ENCODE measurements at regions not wholly inside any gene's neighbourhood (a gene's known extent, or its start where the extent isn't known, plus 50 kb on each side); places are given as distances from the start of the nearest gene placed in this dataset.

DNA sequence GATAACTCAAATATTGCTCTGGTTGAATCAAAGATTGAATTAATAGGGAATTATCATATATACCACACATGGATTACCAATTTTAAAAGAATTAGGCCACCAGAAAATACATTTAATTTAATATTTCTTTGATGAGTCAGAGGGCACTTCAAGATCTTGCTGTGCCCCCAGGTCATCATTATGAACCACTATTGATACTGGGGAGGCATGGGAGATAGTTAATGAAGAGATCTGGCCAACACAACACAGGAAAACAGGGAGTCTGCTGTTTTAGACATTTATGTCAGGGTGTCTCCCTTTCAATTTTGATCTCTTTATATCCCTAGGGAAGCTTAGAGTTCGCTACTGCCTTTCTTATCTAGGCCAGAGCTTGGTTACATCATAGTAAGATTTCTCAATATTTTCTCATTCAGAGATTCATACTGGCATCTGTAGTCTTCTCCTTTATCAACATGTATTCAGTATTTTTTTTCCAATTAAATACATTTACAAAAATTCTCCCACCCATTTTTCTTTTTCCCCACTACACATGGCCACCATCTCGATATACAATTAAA lies 158.3 kb upstream of the ZFHX3 start:
- TF ChIP-seq CTCF (IDR thresholded peaks at IDR 0.05; ENCODE audit: control extremely low read depth, extremely low read depth, low read depth, missing control alignments), result no peak
- POLR2A ChIA-PET, result no interaction called here

DNA sequence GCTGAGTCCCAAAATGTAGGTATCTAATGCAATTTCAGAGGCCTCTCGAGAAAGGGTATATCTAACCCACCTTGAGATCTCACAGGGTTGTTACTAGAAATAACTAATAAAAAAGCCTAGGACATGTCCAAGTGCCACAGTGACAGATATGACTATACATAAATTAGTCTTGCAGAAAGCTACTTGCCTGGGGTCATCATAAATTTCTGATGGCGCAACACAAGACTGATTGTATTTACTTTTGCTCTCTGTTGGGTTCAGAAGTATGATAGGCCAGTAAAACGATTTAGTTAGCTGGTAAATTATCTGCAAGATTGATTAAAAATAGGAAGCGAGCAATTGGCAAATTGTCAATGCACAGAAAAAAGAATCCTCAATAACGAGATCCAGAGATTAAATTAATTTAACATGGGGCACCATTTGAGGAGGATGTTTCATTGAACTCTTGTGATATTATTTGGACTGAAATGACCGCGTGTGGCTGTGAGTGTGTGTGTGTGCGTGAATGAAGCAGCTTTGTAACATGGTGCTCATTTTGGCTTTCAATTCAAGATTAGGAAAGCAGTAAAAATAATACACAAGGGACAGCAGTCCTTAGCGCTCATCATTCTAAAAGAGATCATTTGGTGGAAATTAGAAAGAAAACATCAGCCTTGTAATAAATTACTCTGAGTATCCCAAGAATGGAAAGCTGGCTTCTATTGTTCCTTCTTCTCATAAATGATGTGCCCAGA lies 157.4 kb upstream of the ZFHX3 start:
- TF ChIP-seq CTCF (IDR thresholded peaks at IDR 0.05; ENCODE audit: control extremely low read depth, extremely low read depth, low read depth, missing control alignments), result no peak
- POLR2A ChIA-PET, result no interaction called here

More for the DNA sequence above, 158.3 kb upstream of the ZFHX3 start:
- CTCF ChIA-PET, result interaction anchor here (0.9 kb wide), 1 partner anchor 19 kb away, joined by 3 read pairs; no protein-coding TSS in a partner anchor
- DNase-seq (ENCODE audit: extremely low spot score), result no peak

DNA sequence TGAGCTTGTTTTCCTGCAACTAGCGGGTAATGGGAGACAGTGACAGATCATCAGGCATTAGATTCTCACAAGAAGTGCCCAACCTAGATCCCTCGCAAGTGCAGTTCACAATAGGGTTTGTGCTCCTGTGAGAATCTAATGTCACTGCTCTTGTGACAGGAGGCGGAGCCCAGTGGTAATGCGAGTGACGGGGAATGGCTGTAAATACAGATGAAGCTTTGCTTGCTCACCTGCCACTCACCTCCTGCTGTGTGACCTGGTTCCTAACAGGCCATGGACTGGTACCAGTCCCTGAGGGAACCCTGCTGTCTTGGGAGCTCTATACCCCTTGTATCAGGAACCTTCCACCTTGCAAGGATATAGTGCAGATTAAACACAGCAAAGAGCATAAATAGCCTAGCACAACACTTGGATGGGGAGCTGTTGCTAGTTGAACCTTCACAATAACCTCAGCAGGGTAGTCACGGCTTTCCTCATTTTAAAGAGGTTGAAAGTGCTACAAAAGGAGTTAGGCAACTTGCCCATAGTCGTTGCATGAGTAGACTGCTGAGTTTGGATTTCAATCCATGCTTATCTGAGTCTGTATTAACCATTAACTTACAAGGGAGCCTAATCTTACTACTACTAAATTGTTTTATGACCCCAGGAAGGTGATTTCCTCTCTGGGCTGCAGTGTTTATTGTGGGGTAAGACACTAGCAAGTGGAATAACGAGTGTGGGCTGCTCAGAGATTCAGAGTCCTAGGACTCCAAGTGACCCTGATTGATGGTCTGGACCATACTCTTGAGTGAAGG lies 156.6 kb upstream of the ZFHX3 start:
- CTCF ChIA-PET, result interaction anchor here (1.2 to 1.6 kb wide), 2 partner anchors 11 to 26 kb away, joined by 3 to 4 read pairs; no protein-coding TSS in a partner anchor
- no peak for DNase-seq (ENCODE audit: extremely low spot score)
- POLR2A ChIA-PET, result no interaction called here
- TF ChIP-seq CTCF (IDR thresholded peaks at IDR 0.05; ENCODE audit: control extremely low read depth, extremely low read depth, low read depth, missing control alignments), result no peak

More for the DNA sequence above, 157.4 kb upstream of the ZFHX3 start:
- DNase-seq (ENCODE audit: extremely low spot score), result no peak
- CTCF ChIA-PET, result interaction anchor here (1.6 kb wide), 1 partner anchor 10 kb away, joined by 4 read pairs; no protein-coding TSS in a partner anchor

- ChIA-PET POLR2A (no interaction called here), CTCF (interaction anchor here (0.8 to 0.9 kb wide), 2 partner anchors 370 to 699 kb away, joined by 3 read pairs; no protein-coding TSS in a partner anchor)
- no peak for TF ChIP-seq CTCF (IDR thresholded peaks at IDR 0.05; ENCODE audit: control extremely low read depth, extremely low read depth, low read depth, missing control alignments)
- no peak for DNase-seq (ENCODE audit: extremely low spot score)
These were observed 154.3 kb upstream of the ZFHX3 start for GRCh38 chr16:73202161-73202729.

- POLR2A ChIA-PET, result no interaction called here
- DNase-seq (ENCODE audit: extremely low spot score), result no peak
- no peak for TF ChIP-seq CTCF (IDR thresholded peaks at IDR 0.05; ENCODE audit: control extremely low read depth, extremely low read depth, low read depth, missing control alignments)
- CTCF ChIA-PET, result no interaction called here
These were observed 151.3 kb upstream of the ZFHX3 start for GRCh38 chr16:73199214-73199613.

DNA sequence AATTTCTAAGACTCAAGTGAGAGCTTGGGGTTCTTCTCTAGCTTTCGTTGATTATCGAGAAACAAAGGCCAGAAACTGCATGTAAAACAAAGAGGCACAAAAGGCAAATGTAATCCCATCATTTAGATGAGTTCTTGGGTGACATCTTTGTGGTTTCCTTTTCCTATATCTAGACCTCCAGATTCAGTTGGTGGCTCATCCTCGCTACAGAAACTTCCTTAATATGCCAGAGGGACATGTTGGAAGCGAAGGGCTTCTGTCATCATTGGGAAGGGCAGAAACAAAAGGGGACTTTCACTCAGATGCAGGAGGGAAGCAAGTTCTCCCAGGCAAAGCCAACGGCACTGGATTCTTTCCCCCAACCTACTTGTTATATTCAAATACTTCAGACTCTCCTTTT lies 150.6 kb upstream of the ZFHX3 start:
- POLR2A ChIA-PET, result interaction anchor here (0.7 kb wide), 1 partner anchor 361 kb away, joined by 4 read pairs; no protein-coding TSS in a partner anchor

More for the DNA sequence above, 150.6 kb upstream of the ZFHX3 start:
- no peak for TF ChIP-seq CTCF (IDR thresholded peaks at IDR 0.05; ENCODE audit: control extremely low read depth, extremely low read depth, low read depth, missing control alignments)
- CTCF ChIA-PET, result no interaction called here
- DNase-seq (ENCODE audit: extremely low spot score), result no peak

All from GM10248 (cell line).